NCI-H1105 (cell line): ENCODE measurements at regions not wholly inside any gene's neighbourhood (a gene's known extent, or its start where the extent isn't known, plus 50 kb on each side); places are given as distances from the start of the nearest gene placed in this dataset.
"Not testable (repeated sequence)": the region's sequence is repeated elsewhere in the genome, so short reads cannot be mapped to it uniquely, and the experiment has no call there.

Experiments used
- DNase-seq: peaks from one replicate; lab custom pipeline; 2025; lab: John Stamatoyannopoulos, UW

DNA sequence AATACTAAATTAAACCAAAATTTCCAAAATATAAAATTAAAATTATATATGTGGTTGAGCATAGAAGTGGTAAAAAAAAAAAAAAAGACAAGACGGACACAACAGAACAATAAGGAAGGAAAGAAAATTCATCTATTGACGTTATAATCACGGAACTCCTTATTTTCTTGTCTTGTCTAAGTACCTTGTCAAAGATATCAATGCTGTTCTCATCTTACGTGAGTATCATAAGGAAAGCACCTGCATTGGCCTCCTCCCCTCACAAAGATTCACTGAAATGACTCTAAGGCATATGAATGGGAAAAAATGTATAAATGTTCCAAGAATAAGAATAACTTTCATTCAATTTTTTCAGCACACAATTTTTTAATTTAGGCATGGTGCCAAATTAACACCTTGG lies 135.4 kb downstream of the PPP1R3A start:
- DNase-seq: no peak

DNA sequence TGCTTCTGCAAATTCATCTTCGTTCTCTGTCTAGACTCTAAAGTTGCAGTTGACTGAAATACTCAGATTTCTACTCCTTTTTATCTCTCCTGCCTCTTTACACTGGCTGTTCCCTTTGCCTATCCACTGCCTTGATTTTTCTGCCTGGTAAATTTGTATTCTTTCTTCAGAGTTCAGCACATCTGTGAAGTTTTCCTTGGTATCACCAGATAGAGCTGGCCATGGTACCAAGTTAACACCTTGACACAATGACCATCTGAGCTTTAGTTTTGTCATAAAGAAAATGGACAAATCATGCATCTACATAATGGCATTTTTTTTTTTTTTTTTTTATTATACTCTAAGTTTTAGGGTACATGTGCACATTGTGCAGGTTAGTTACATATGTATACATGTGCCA lies 143.0 kb downstream of the PPP1R3A start:
- no peak for DNase-seq

- DNase-seq: no peak
Observed at GRCh38 chr7:113775401-113775800, 143.4 kb downstream of the PPP1R3A start.

- peak; percentile 41 for DNase-seq
Observed at GRCh38 chr7:113774182-113774807, 144.5 kb downstream of the PPP1R3A start.

DNA sequence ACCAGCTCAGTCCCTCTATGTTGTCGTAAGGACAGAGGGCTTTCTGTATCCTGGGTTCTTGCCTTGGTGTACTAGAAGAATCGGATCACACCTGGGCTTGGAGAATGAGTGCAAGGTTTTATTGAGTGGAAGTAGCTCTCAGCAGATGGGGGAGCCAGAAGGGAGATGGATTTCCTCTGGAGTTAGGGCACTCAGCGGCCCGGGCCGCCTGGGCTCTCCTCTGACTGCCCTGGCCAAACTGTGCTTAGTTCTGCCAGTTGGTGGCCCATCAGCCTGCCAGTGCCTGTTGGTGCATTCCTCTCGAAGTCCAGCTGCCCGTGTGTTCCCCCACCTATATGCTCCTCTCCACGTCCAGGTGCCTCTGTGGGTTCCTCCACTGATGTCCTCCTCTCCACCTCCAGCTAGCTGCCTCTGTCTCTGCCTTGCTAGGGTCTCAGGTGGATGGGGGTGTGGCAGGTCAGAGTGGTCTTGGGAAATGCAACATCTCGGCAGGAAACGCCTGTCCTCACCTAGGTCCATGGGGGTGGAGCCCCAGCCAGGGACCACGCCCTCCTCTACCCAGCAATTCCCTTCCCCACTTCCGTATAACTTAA lies 148.6 kb downstream of the PPP1R3A start:
- no peak for DNase-seq

DNA sequence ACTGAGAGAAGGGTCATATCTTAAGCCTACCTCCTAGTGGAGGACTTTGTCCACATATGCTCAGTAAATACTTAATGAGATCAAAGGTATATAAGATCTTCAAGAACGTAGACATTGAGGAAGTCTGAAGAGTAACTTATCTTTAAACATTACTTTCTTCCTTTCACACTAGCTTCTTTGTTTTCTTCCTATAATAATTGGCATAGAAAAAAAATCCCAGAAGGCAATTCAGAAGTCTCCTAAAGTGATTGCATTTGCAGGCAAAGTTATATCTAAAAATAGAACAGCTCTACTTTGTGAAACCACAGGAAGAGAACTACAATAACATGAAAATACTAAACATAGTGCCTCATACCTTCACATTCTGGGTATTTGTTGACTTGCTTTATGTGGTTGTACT lies 150.4 kb downstream of the PPP1R3A start:
- DNase-seq: no peak

DNA sequence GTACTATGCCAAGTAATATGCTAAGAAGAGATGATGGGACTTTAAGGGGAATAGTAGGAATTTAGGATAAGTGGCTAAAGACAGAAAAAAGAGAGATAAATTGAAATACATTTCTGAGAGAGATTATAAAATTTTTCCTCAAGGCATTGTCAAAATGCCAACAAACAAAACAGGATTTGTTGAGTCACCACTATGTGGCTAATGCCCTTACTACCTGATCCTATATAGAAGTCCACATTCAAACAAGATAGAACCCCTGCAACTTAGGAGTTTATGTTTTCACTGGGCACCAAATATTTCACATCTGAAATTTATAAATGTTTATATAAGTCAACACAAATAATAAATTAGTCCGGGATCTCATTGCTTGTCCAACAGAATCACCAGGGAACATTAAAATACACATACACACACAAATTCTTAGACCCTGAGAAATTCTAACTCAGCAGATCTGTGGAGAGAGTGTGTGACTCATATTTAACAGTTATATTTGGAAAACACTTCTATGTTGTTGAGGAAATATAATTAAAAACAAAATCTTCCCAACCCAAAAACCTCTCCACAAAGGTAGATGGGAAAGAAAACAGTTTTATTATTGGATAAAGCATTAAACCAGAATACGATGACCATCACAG lies 154.3 kb downstream of the PPP1R3A start:
- no peak for DNase-seq

GRCh38 chr7:113763226-113763625 lies 155.6 kb downstream of the PPP1R3A start:
- DNase-seq: peak; percentile 24

DNA sequence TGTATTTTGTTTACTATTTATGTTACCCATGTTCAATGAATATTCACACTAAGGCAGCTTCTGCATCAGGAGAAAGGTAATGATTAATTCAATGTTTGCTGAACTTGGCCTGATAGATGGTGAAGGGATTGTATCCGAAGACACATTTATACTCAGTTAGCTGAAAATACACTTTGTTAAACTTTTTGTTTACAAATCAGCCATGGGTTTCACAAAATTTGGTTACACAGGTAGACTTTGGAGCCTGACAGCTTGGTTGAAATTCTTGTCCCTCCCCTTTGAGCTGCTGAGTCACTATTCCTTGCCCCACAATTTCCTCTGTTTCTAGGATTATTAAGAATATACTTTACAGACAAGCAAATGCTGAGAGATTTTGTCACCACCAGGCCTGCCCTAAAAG lies 162.6 kb downstream of the PPP1R3A start:
- DNase-seq: no peak

DNA sequence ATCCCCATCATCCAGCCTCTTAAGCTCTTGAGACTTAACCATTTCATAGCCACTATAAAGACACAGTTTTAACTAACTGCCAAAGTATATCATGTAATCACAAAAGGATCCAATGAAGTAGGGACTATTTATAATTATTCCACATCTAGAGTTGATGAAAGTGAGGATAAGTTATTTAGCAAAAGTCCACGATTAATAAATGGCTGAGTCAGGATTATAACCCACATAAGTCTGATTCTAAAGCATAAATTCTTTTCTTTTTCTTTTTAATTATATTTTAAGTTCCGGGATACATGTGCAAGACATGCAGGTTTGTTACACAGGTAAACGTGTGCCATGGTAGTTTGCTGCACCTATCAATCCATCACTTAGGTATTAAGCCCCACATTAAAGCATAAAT lies 166.1 kb downstream of the PPP1R3A start:
- DNase-seq: no peak

- no peak for DNase-seq
Observed at GRCh38 chr7:113752289-113752688, 166.5 kb downstream of the PPP1R3A start.

- no peak for DNase-seq
Observed at GRCh38 chr7:113751547-113751946, 167.3 kb downstream of the PPP1R3A start.

- not testable (repeated sequence) for DNase-seq
Observed at GRCh38 chr7:113748385-113748784, 170.4 kb downstream of the PPP1R3A start.

GRCh38 chr7:113742946-113743431 lies 175.8 kb downstream of the PPP1R3A start:
- DNase-seq: peak; percentile 10

DNA sequence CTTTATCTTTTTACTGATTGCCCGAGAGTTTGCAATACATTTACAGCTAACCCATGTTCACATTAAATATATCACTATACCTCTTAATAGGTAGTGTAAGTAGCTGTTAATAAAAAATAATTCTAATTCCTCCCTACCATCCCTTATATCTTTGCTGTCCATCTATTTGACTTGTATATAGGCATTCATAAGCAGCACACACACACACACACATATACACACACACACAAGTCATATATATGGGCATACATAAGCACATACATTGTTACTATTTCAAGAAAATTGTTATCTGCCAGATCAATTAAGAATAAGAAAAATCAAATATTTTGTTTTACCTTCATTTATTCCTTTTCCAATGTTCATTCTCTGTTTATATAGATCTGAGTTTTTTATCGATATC lies 176.4 kb downstream of the PPP1R3A start:
- no peak for DNase-seq

GRCh38 chr7:113731571-113731970 lies 187.2 kb downstream of the PPP1R3A start:
- DNase-seq: no peak

DNA sequence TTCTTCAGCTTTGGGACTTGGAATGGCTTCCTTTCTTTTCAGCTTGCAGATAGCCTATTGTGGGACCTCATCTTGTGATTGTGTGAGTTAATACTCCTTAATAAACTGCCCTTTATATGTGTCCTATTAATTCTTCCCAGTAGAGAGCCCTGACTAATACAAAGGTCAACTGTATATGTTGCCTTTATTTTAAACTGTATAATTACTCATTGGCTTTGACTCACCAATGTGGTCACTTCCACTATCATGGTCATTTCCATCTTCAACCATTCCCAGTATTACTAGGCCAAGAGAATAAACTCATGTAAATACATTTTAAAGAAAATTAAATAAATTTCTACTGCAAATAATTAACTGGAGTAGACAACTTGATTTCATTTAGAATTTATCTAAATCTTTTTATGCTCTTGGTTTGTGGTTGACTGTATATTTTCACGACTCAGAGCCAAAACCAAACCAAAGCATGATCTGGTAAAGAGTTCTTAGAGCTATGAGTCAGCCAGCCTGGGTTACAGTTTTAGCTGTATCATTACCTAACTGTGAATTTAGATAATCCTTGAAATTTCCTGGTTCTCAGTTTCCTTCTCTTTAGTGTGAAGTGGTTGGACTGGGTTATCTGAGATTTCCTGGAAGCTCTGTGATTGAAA lies 188.4 kb downstream of the PPP1R3A start:
- DNase-seq: no peak

DNA sequence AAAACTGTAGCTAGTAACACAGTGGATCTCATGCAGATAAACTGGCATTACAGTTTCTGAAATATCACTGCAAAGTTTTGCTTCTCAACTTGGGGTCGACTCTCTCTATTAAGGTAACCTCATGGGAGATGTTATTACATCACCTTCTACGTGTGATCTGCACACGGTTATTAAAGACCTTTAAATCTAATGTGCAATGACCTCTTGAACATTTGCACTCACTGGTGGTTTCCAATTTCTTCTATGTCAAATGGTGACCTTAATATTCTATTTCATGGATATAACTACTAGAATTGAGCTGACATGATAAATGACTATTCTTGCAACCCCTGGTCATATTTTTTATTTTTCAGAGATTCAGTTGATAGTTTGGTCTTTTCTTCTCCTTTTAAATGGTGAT lies 191.3 kb downstream of the PPP1R3A start:
- DNase-seq: no peak

GRCh38 chr7:113722006-113722405 lies 196.8 kb downstream of the PPP1R3A start:
- no peak for DNase-seq

DNA sequence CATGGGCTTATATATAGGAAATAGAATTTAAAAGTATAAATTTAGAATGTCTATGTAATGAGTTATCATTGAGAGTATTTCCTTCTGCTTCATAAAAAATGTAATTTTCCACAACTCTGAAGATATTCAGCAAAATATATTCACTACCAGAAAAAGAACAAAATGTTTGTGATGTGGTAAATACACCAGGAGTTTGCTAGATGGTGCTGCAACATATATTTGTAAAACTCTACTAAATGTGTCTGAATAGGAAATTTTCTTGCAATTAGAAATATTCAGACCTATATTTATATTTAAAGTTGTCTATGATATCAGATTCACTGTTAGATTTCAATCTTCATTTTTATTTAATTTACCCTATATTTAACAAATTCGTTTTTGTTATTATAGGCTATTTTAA lies 201.1 kb downstream of the PPP1R3A start:
- no peak for DNase-seq

DNA sequence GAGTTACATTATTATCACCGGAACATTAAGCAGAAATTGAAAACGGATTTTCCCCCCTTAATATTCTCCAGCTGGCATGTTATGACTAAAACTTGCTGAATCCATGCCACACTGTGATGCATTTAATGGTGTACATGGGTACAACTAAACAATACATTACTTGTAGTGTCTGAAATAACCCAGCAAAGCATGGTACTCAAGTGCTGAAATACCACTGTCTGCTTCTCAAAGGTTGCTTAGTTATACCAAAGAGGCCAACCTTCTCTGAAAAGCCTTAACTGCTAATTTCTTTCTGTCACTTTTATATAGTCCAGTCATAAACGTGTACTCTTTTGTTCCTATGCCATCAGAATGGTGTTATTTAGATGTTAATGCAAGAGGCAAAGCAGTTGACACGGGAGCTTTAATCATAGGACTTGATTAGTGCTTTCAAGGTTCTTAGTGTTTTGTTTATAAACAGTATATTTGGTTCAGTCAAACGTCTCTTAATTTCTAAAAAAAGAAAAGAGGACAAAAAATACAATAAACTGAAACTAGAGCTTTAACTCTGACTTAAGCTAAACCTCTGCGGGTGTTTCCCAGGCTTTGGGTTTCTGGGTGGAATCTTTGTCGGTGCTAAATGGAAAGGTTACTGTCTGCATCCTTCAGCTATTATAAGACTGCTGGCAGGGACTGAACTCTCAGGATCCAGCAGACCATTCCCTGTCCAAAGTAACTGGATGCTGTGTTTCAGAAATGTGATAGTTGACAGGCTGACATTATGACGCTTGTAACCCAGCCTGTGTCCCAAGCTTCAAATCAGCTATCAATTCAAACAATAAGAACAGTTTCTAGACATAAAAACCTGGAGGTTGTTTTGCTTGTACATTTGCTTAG lies 202.6 kb downstream of the PPP1R3A start:
- no peak for DNase-seq

GRCh38 chr7:113715262-113715661 lies 203.5 kb downstream of the PPP1R3A start:
- DNase-seq: no peak
